Mucosa of stomach (tissue), 1 donor: ENCODE measurements at regions not wholly inside any gene's neighbourhood (a gene's known extent, or its start where the extent isn't known, plus 50 kb on each side); places are given as distances from the start of the nearest gene placed in this dataset.
"Not testable (repeated sequence)": the region's sequence is repeated elsewhere in the genome, so short reads cannot be mapped to it uniquely, and the experiment has no call there.

Source experiments
- H3K27me3 ChIP-seq: one replicate; pipeline ENCODE4 v1.7.0; 2013; ENCODE audit warnings: mild to moderate bottlenecking, low read length; ENCODE audit not compliant: control insufficient read depth, insufficient read depth
- H3K36me3 ChIP-seq: one replicate; pipeline ENCODE4 v1.7.0; 2013; ENCODE audit warnings: low read length; ENCODE audit not compliant: control insufficient read depth, insufficient read depth
- H3K4me1 ChIP-seq: one replicate; pipeline ENCODE4 v1.7.0; 2013; ENCODE audit warnings: mild to moderate bottlenecking, low read length; ENCODE audit not compliant: control insufficient read depth, insufficient read depth
- H3K4me3 ChIP-seq: one replicate; pipeline ENCODE4 v1.7.0; 2013; ENCODE audit warnings: low read length
- H3K9ac ChIP-seq: one replicate; pipeline ENCODE4 v1.7.0; 2013; ENCODE audit warnings: mild to moderate bottlenecking, low read length, moderate library complexity
- H3K9me3 ChIP-seq: one replicate; pipeline ENCODE4 v1.7.0; 2013; ENCODE audit warnings: mild to moderate bottlenecking, low read length, moderate library complexity; ENCODE audit not compliant: control insufficient read depth
- donor health status: Pancreatic carcinoma.

GRCh38 chr16:85286951-85287814 is 174.9 kb upstream of the CIBAR2 start:
- no peaks in the 10 kb centered on the region for H3K9me3 ChIP-seq
- no peaks in the 10 kb centered on the region for H3K36me3 ChIP-seq
- no peak overlapping the region for H3K4me3 ChIP-seq
- H3K4me1 ChIP-seq, result peaks cover 31% of the 10 kb centered on the region
- H3K27me3 ChIP-seq, result peaks cover 3% of the 10 kb centered on the region
- no peak overlapping the region for H3K9ac ChIP-seq

- H3K9ac ChIP-seq, H3K27me3 ChIP-seq, H3K36me3 ChIP-seq, H3K4me3 ChIP-seq, H3K9me3 ChIP-seq: not testable (repeated sequence)
- peaks cover 31% of the 10 kb centered on the region for H3K4me1 ChIP-seq
Observed at GRCh38 chr16:85287815-85288109, 175.5 kb upstream of the CIBAR2 start.

- Histone ChIP-seq H3K4me1 (peaks cover 31% of the 10 kb centered on the region), H3K9me3 (no peaks in the 10 kb centered on the region), H3K36me3 (no peaks in the 10 kb centered on the region), H3K27me3 (peaks cover 3% of the 10 kb centered on the region), H3K4me3 (no peak overlapping the region), H3K9ac (no peak overlapping the region)
Observed at GRCh38 chr16:85288341-85288868, 176.1 kb upstream of the CIBAR2 start.

- Histone ChIP-seq H3K4me1 (peaks cover 31% of the 10 kb centered on the region), H3K9me3 (no peaks in the 10 kb centered on the region), H3K4me3 (no peak overlapping the region), H3K27me3 (peaks cover 3% of the 10 kb centered on the region), H3K9ac (no peak overlapping the region), H3K36me3 (no peaks in the 10 kb centered on the region)
Observed at GRCh38 chr16:85288869-85289660, 176.8 kb upstream of the CIBAR2 start.

GRCh38 chr16:85289760-85290625 is 177.7 kb upstream of the CIBAR2 start:
- H3K36me3 ChIP-seq, result no peaks in the 10 kb centered on the region
- no peak overlapping the region for H3K4me3 ChIP-seq
- no peaks in the 10 kb centered on the region for H3K9me3 ChIP-seq
- H3K4me1 ChIP-seq, result peaks cover 31% of the 10 kb centered on the region
- H3K9ac ChIP-seq, result no peak overlapping the region
- H3K27me3 ChIP-seq, result peaks cover 3% of the 10 kb centered on the region

GRCh38 chr16:85290626-85291301 is 178.5 kb upstream of the CIBAR2 start:
- Histone ChIP-seq H3K4me3 (no peak overlapping the region), H3K9ac (peak overlapping the region; percentile 66), H3K27me3 (peaks cover 3% of the 10 kb centered on the region), H3K9me3 (no peaks in the 10 kb centered on the region), H3K4me1 (peaks cover 30% of the 10 kb centered on the region), H3K36me3 (no peaks in the 10 kb centered on the region)

GRCh38 chr16:85291302-85292148 is 179.3 kb upstream of the CIBAR2 start:
- H3K9me3 ChIP-seq, result no peaks in the 10 kb centered on the region
- peaks cover 26% of the 10 kb centered on the region for H3K4me1 ChIP-seq
- H3K36me3 ChIP-seq, result no peaks in the 10 kb centered on the region
- no peak overlapping the region for H3K4me3 ChIP-seq
- H3K27me3 ChIP-seq, result peaks cover 4% of the 10 kb centered on the region
- peak overlapping the region; percentile 66 for H3K9ac ChIP-seq

- H3K27me3 ChIP-seq, result peaks cover 7% of the 10 kb centered on the region
- H3K9me3 ChIP-seq, result no peaks in the 10 kb centered on the region
- no peaks in the 10 kb centered on the region for H3K36me3 ChIP-seq
- peaks cover 31% of the 10 kb centered on the region for H3K4me1 ChIP-seq
- H3K9ac ChIP-seq, result no peak overlapping the region
- no peak overlapping the region for H3K4me3 ChIP-seq
Observed at GRCh38 chr16:85293458-85293857, 181.2 kb upstream of the CIBAR2 start.

- no peak overlapping the region for H3K4me3 ChIP-seq
- H3K36me3 ChIP-seq, result no peaks in the 10 kb centered on the region
- H3K27me3 ChIP-seq, result peaks cover 7% of the 10 kb centered on the region
- H3K4me1 ChIP-seq, result peaks cover 25% of the 10 kb centered on the region
- no peaks in the 10 kb centered on the region for H3K9me3 ChIP-seq
- H3K9ac ChIP-seq, result no peak overlapping the region
Observed at GRCh38 chr16:85293904-85294642, 181.8 kb upstream of the CIBAR2 start.

GRCh38 chr16:85294810-85295508 is 182.7 kb upstream of the CIBAR2 start:
- no peak overlapping the region for H3K9ac ChIP-seq
- peaks cover 7% of the 10 kb centered on the region for H3K27me3 ChIP-seq
- H3K4me1 ChIP-seq, result peaks cover 20% of the 10 kb centered on the region
- no peaks in the 10 kb centered on the region for H3K9me3 ChIP-seq
- H3K36me3 ChIP-seq, result no peaks in the 10 kb centered on the region
- H3K4me3 ChIP-seq, result no peak overlapping the region
